Motor neuron (in vitro differentiated cells): ENCODE measurements at regions not wholly inside any gene's neighbourhood (a gene's known extent, or its start where the extent isn't known, plus 50 kb on each side); places are given as distances from the start of the nearest gene placed in this dataset.
A peak's percentile ranks its signal among the peaks of the same experiment; 100 is the strongest.

Experiments used
- ATAC-seq, 8 experiments: fragments of 200-7000 bp; cut with Tn5 transposase; replicated peaks in 6 of 8; 2 replicates each; pipeline ENCODE4 v1.8.0; 2021; ENCODE audit warnings: mild to moderate bottlenecking in 8 of 8, moderate library complexity in 8 of 8
- H3K27ac ChIP-seq, 2 donors: fragments of 250-450 bp; sonication (Bioruptor Pico); 2 replicates each; pipeline ENCODE4 v1.9.0; 2021; ENCODE audit warnings: antibody characterized with exemption in 2 of 2, mild to moderate bottlenecking in 2 of 2, moderate library complexity in 1 of 2
- H3K4me1 ChIP-seq, 2 donors: fragments of 250-450 bp; sonication (Bioruptor Pico); replicated peaks in 1 of 2; 2 replicates each; pipeline ENCODE4 v1.6.1; 2021; ENCODE audit warnings: antibody characterized with exemption in 2 of 2, mild to moderate bottlenecking in 2 of 2, moderate library complexity in 1 of 2
- H3K4me3 ChIP-seq, 5 donors: fragments of 250-450 bp; sonication (Bioruptor Pico); 2 replicates each; pipeline ENCODE4 v1.9.0; 2021; ENCODE audit warnings: antibody characterized with exemption in 5 of 5, mild to moderate bottlenecking in 5 of 5, moderate library complexity in 4 of 5
- WGBS, 10 experiments: fragments of 450-650 bp; shearing (Covaris generic); methylation state at CpG; one replicate each; pipeline ENCODE4 v1.0.0; 2022; 5-methylcytosine and 5-hydroxymethylcytosine counted together
- in situ Hi-C, 9 experiments: fragments of 400-800 bp; cut with MboI; loops; one replicate each; pipeline ENCODE4 v1.15.0; 2021; ENCODE audit warnings: low sequenced_read_pairs in 9 of 9, low pct_unique_long_range_greater_than_20kb in 2 of 9; ENCODE audit not compliant: unreplicated experiment in 9 of 9

DNA sequence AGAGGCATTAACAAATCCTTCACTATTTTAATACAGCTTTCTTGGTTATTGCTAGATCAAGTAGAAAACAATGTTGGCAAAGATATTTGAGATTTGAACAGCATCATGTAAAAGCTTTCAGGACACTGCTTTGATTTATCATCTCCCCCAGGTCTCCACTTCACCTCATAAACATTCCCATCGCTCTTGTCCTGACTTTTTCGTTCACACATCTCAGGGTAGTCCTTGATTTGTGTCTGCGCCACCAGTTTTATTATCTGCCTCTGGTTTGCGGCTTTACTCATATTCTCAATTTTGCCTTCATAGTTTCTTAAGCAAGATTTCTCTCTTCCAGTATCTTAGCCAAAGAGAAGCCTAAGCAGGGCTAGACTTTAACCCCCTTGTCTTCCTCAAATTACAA lies 63.5 kb upstream of the ROR1 start:
- no peak overlapping the region for H3K4me3 ChIP-seq
- H3K27ac ChIP-seq, result no peak overlapping the region
- 53 to 96% (median 85%) methylated on average over 1 to 4 of the region's 4 CpGs; no CpG with 5 or more reads in 2 of the 10 experiments for WGBS, 10 experiments
- in situ Hi-C loops, result no loop called here
- peak in 3 of 8 experiments; percentile 39 to 58 (median 44) for ATAC-seq
- H3K4me1 ChIP-seq, result peaks cover 0 to 15% of the 10 kb centered on the region in 2 donors

- in situ Hi-C loops, result no loop called here
- H3K4me3 ChIP-seq, result no peak overlapping the region
- no peak overlapping the region for H3K27ac ChIP-seq
- ATAC-seq, result peak in 4 of 8 experiments; percentile 21 to 80 (median 64)
- WGBS, 10 experiments, result 67 to 100% (median 95%) methylated on average over 1 of the region's 1 CpG; no CpG with 5 or more reads in 6 of the 10 experiments
- peaks cover 0 to 15% of the 10 kb centered on the region in 2 donors for H3K4me1 ChIP-seq
Measured at GRCh38 chr1:63710761-63711380, 62.9 kb upstream of the ROR1 start.

- peaks cover 0 to 15% of the 10 kb centered on the region in 2 donors for H3K4me1 ChIP-seq
- H3K4me3 ChIP-seq, result no peak overlapping the region
- 47 to 100% (median 92%) methylated on average over 1 to 3 of the region's 3 CpGs; no CpG with 5 or more reads in 5 of the 10 experiments for WGBS, 10 experiments
- ATAC-seq, result no peak
- no peak overlapping the region for H3K27ac ChIP-seq
- in situ Hi-C loops, result no loop called here
Measured at GRCh38 chr1:63713041-63713440, 60.8 kb upstream of the ROR1 start.

GRCh38 chr1:63713627-63714481 lies 60.0 kb upstream of the ROR1 start:
- in situ Hi-C loops, result no loop called here
- peaks cover 0 to 15% of the 10 kb centered on the region in 2 donors for H3K4me1 ChIP-seq
- no peak overlapping the region for H3K27ac ChIP-seq
- WGBS, 10 experiments, result 0 to 96% (median 72%) methylated on average over 1 to 6 of the region's 6 CpGs; no CpG with 5 or more reads in 2 of the 10 experiments
- H3K4me3 ChIP-seq, result no peak overlapping the region
- ATAC-seq, result peak in 2 of 8 experiments; percentile 95 to 96

GRCh38 chr1:63714482-63714760 lies 59.4 kb upstream of the ROR1 start:
- no peak overlapping the region for H3K4me3 ChIP-seq
- WGBS, 10 experiments, result 0 to 50% (median 23%) methylated on average over 1 to 2 of the region's 2 CpGs; no CpG with 5 or more reads in 6 of the 10 experiments
- H3K27ac ChIP-seq, result no peak overlapping the region
- in situ Hi-C loops, result no loop called here
- peaks cover 0 to 15% of the 10 kb centered on the region in 2 donors for H3K4me1 ChIP-seq
- no peak for ATAC-seq

GRCh38 chr1:63717511-63718065 lies 56.2 kb upstream of the ROR1 start:
- ATAC-seq, result no peak
- WGBS, 10 experiments, result 50 to 100% (median 76%) methylated on average over 1 to 4 of the region's 4 CpGs
- no peak overlapping the region for H3K4me3 ChIP-seq
- no peaks in the 10 kb centered on the region for H3K4me1 ChIP-seq
- in situ Hi-C loops, result no loop called here
- H3K27ac ChIP-seq, result no peak overlapping the region

DNA sequence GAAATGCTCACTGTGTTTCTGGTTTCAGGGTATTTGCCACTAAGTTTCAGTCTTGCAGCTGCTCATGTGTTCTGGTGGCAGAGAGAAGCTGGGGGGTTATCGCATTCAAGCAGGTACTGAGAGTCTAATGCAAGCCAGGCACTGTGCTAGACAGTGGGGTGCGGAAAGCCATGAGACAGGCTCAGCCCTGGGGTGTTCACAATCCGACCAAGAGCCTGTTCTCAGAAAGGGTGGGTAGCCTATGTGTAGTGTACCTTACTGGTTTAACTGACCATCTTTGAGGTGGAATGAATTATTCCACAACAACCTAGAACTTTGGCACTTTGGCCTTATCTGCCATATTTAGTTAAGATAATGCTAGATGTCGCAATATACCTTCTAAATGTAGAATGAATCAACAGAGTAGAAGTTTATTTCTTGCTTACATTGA lies 55.3 kb upstream of the ROR1 start:
- in situ Hi-C loops, result no loop called here
- no peak overlapping the region for H3K27ac ChIP-seq
- WGBS, 10 experiments, result 67 to 100% (median 89%) methylated on average over 1 to 4 of the region's 4 CpGs; no CpG with 5 or more reads in 1 of the 10 experiments

GRCh38 chr1:63721531-63722189 lies 52.2 kb upstream of the ROR1 start:
- WGBS, 10 experiments, result 50 to 100% (median 85%) methylated on average over 1 to 3 of the region's 3 CpGs
- in situ Hi-C loops, result no loop called here

More for the DNA sequence above, 55.3 kb upstream of the ROR1 start:
- Histone ChIP-seq H3K4me3 (no peak overlapping the region), H3K4me1 (no peaks in the 10 kb centered on the region)
- no peak for ATAC-seq

GRCh38 chr1:63723602-63724001 lies 50.2 kb upstream of the ROR1 start:
- in situ Hi-C loops, result no loop called here
- Histone ChIP-seq H3K27ac (no peak overlapping the region), H3K4me3 (no peak overlapping the region), H3K4me1 (no peaks in the 10 kb centered on the region)
- WGBS, 10 experiments, result 6 to 63% (median 40%) methylated on average over 1 to 3 of the region's 3 CpGs; no CpG with 5 or more reads in 1 of the 10 experiments
- ATAC-seq, result peak in 2 of 8 experiments; percentile 64 to 83

More at GRCh38 chr1:63721531-63722189, 52.2 kb upstream of the ROR1 start:
- Histone ChIP-seq H3K27ac (no peak overlapping the region), H3K4me3 (no peak overlapping the region), H3K4me1 (no peaks in the 10 kb centered on the region)
- ATAC-seq, result peak in 1 of 8 experiments; percentile 24
